ENCODE measurements at regions not wholly inside any gene's neighbourhood (a gene's known extent, or its start where the extent isn't known, plus 50 kb on each side); places are given as distances from the start of the nearest gene placed in this dataset.

- no peak for FAIRE-seq
Observed at GRCh38 chr9:18404434-18405029, 69.4 kb upstream of the ADAMTSL1 start.

- no peak for FAIRE-seq
Observed at GRCh38 chr9:18405240-18405639, 68.7 kb upstream of the ADAMTSL1 start.

GRCh38 chr9:18410983-18411382 lies 63.0 kb upstream of the ADAMTSL1 start:
- FAIRE-seq = no peak

- FAIRE-seq = no peak
Observed at GRCh38 chr9:18421391-18421790, 52.6 kb upstream of the ADAMTSL1 start.

- no peak for FAIRE-seq
Observed at GRCh38 chr9:18422296-18423036, 51.5 kb upstream of the ADAMTSL1 start.

GRCh38 chr9:18423791-18424531 lies 50.0 kb upstream of the ADAMTSL1 start:
- FAIRE-seq = no peak
